GM12878 (cell line): ENCODE measurements at regions not wholly inside any gene's neighbourhood (a gene's known extent, or its start where the extent isn't known, plus 50 kb on each side); places are given as distances from the start of the nearest gene placed in this dataset.

Source experiments
- ATAC-seq: fragments of 200-7000 bp; cut with Tn5 transposase; 3 replicates; pipeline ENCODE4 v1.9.1; 2020; ENCODE audit warnings: mild to moderate bottlenecking, moderate library complexity
- BruUV-seq: library from RNA; stranded (reverse); fragments of 400-500 nt; replicated peaks from 2 replicates; lab custom pipeline; 2021; lab: Mats Ljungman, UMichigan
- CTCF ChIA-PET: fragments of 300-600 bp; sonication (Branson Sonifier 250); formaldehyde crosslinking; extraction: SDS; loops from one replicate; lab custom pipeline; 2021; ENCODE audit warnings: inconsistent platforms; lab: Yijun Ruan, JAX
- POLR2A ChIA-PET: fragments of 350-600 bp; formaldehyde crosslinking; extraction: SDS; loops from one replicate; lab custom pipeline; 2021; ENCODE audit warnings: inconsistent platforms; lab: Charles Lee
- RAD21 ChIA-PET: fragments of 300-600 bp; sonication (Branson Sonifier 250); formaldehyde crosslinking; loops from one replicate; lab custom pipeline; 2023; ENCODE audit warnings: antibody characterized with exemption; ENCODE audit not compliant: unreplicated experiment; lab: Charles Lee
- SMC1A ChIA-PET: fragments of 300-600 bp; sonication (Branson Sonifier 250); formaldehyde crosslinking; loops from one replicate; lab custom pipeline; 2023; ENCODE audit not compliant: unreplicated experiment, uncharacterized antibody; lab: Charles Lee
- DNase-seq: peaks from one replicate; pipeline ENCODE4 v3.0.0-alpha.2; 2011; ENCODE audit warnings: low read depth, low spot score
- FAIRE-seq: peaks from 3 replicates; lab custom pipeline; 2011; peaks lifted over from hg19 to GRCh38; lab: Jason Lieb, UNC
- H2AFZ ChIP-seq: 2 replicates; pipeline ENCODE4 v1.6.0; 2011; ENCODE audit warnings: low read depth, low read length, control low read depth; ENCODE audit not compliant: control insufficient read depth
- H3K27ac ChIP-seq: 2 replicates; pipeline ENCODE4 v1.5.1; 2011; ENCODE audit warnings: control low read depth; ENCODE audit not compliant: control insufficient read depth, insufficient read depth
- H3K27me3 ChIP-seq, 2 experiments: replicated peaks in 1 of 2; 2 replicates each; pipeline versions ENCODE4 v1.6.0 to v1.6.1; 2011; ENCODE audit warnings: low read length in 1 of 2; ENCODE audit not compliant: control insufficient read depth in 2 of 2, insufficient read depth in 2 of 2
- H3K36me3 ChIP-seq, 2 experiments: 2 replicates each; pipeline ENCODE4 v1.5.1; 2011; ENCODE audit warnings: low read length in 1 of 2; ENCODE audit not compliant: control insufficient read depth in 2 of 2, insufficient read depth in 2 of 2
- H3K4me1 ChIP-seq: 2 replicates; pipeline ENCODE4 v1.6.1; 2011; ENCODE audit warnings: mild to moderate bottlenecking, low read length, moderate library complexity, mixed read lengths; ENCODE audit not compliant: control insufficient read depth, insufficient read depth
- H3K4me2 ChIP-seq: 2 replicates; pipeline ENCODE4 v1.6.0; 2011; ENCODE audit warnings: control low read depth; ENCODE audit not compliant: control insufficient read depth, insufficient read depth
- H3K4me3 ChIP-seq: fragments of 200-600 bp; sonication (generic); 2 replicates; pipeline ENCODE4 v1.5.1; 2016
- H3K79me2 ChIP-seq: 2 replicates; pipeline ENCODE4 v1.6.0; 2011; ENCODE audit warnings: low read length; ENCODE audit not compliant: control insufficient read depth, insufficient read depth
- H3K9ac ChIP-seq: 2 replicates; pipeline ENCODE4 v1.8.0; 2011; ENCODE audit warnings: low read length, control low read depth, mixed read lengths; ENCODE audit not compliant: control insufficient read depth, insufficient read depth
- H3K9me3 ChIP-seq: replicated peaks from 3 replicates; pipeline ENCODE4 v1.5.1; 2011; ENCODE audit warnings: mild to moderate bottlenecking, low read length; ENCODE audit not compliant: control insufficient read depth, insufficient read depth
- H4K20me1 ChIP-seq: 2 replicates; pipeline ENCODE4 v1.6.0; 2011; ENCODE audit not compliant: control insufficient read depth, insufficient read depth
- BACH1 ChIP-seq: fragments of 450-650 bp; IDR thresholded peaks from 2 replicates; pipeline ENCODE4 v1.6.1; 2017; ENCODE audit warnings: mild to moderate bottlenecking, borderline replicate concordance
- BMI1 ChIP-seq: fragments of 450-650 bp; IDR thresholded peaks from 2 replicates; pipeline ENCODE4 v1.6.1; 2016; ENCODE audit warnings: mild to moderate bottlenecking, moderate library complexity, borderline replicate concordance
- MYB ChIP-seq: fragments of 150-350 bp; IDR thresholded peaks from 2 replicates; pipeline ENCODE4 v1.6.1; 2014; ENCODE audit warnings: mild to moderate bottlenecking, low read depth, low read length, borderline replicate concordance
- PAX8 ChIP-seq: fragments of 450-650 bp; IDR thresholded peaks from 2 replicates; pipeline ENCODE4 v1.6.1; 2017; ENCODE audit warnings: mild to moderate bottlenecking, moderate library complexity
- PML ChIP-seq: IDR thresholded peaks from 2 replicates; pipeline ENCODE4 v1.6.1; 2012; ENCODE audit warnings: low read length, inconsistent platforms
- POLR2AphosphoS2 ChIP-seq: IDR thresholded peaks from 2 replicates; pipeline ENCODE4 v1.6.1; 2011; ENCODE audit warnings: low read depth, mild to moderate bottlenecking, low read length, improper control_type of control experiment, moderate library complexity
- RFX5 ChIP-seq: IDR thresholded peaks from 2 replicates; pipeline ENCODE4 v1.6.1; 2011; ENCODE audit warnings: low read depth, low read length, improper control_type of control experiment
- ZNF207 ChIP-seq: fragments of 450-650 bp; IDR thresholded peaks from 2 replicates; pipeline ENCODE4 v1.6.1; 2014; ENCODE audit warnings: antibody characterized with exemption, mild to moderate bottlenecking, borderline replicate concordance
- WGBS: methylation state at CpG from one replicate; pipeline ENCODE4 v1.1.6; 2016; ENCODE audit warnings: low lambda C conversion rate; ENCODE audit not compliant: insufficient replicate concordance, insufficient coverage; ENCODE audit errors: missing lambda C conversion rate; 5-methylcytosine and 5-hydroxymethylcytosine counted together
- in situ Hi-C: fragments of 300-500 bp; cut with MboI; formaldehyde crosslinking; loops from 9 replicates; pipeline ENCODE4 v1.14.3; 2018; ENCODE audit warnings: mixed read lengths
- intact Hi-C: fragments of 100-400 bp; cut with micrococcal nuclease; formaldehyde crosslinking; loops from one replicate; pipeline ENCODE4 v1.14.2; 2022; ENCODE audit not compliant: unreplicated experiment
- TF ChIP-seq, protein P1 (sequence below): fragments of 150-350 bp; IDR thresholded peaks from 2 replicates; pipeline ENCODE4 v1.6.1; 2016; ENCODE audit warnings: low read depth, low read length
- TF ChIP-seq, protein P2 (sequence below): fragments of 450-650 bp; IDR thresholded peaks from 2 replicates; pipeline ENCODE4 v1.6.1; 2017; ENCODE audit warnings: mild to moderate bottlenecking, low read depth, inconsistent platforms; ENCODE audit not compliant: poor library complexity, severe bottlenecking
- TF ChIP-seq, protein P3 (sequence below): fragments of 450-650 bp; formaldehyde crosslinking; IDR thresholded peaks from 2 replicates; pipeline ENCODE4 v1.4.0; 2020; ENCODE audit warnings: mild to moderate bottlenecking, moderate library complexity
- TF ChIP-seq, protein P4 (sequence below): fragments of 450-650 bp; IDR thresholded peaks from 2 replicates; pipeline ENCODE4 v1.6.1; 2017; ENCODE audit warnings: borderline replicate concordance

DNA sequence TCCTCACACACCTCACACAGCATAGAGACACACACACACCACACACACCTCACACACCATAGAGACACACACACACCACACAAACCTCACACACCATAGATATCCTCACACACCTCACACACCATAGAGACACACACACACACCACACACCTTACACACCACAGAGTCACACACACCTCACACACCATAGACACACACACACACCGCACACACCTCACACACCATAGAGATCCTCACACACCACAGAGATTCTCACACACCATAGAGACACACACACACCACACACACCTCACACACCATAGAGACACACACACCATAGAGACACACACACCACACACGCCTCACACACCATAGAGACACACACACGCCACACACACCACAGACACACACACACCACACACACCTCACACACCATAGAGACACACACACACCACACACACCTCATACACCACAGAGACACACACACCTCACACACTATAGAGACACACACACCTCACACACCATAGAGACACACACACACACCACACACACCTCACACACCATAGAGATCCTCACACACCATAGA lies 270.6 kb downstream of the CYRIA start:
- Histone ChIP-seq H3K27ac (no peak overlapping the region), H3K36me3 (no peaks in the 10 kb centered on the region), H4K20me1 (no peaks in the 10 kb centered on the region), H3K4me2 (no peak overlapping the region), H3K4me3 (no peak overlapping the region), H2AFZ (no peak overlapping the region), H3K9me3 (no peaks in the 10 kb centered on the region), H3K9ac (no peak overlapping the region), H3K27me3 (no peaks in the 10 kb centered on the region), H3K79me2 (no peaks in the 10 kb centered on the region), H3K4me1 (no peaks in the 10 kb centered on the region)
- WGBS, result 33% methylated on average over 3 of the region's 3 CpGs
- FAIRE-seq (no peak), ATAC-seq (no peak), DNase-seq (no peak)
- intact Hi-C loops (no loop called here), in situ Hi-C loops (no loop called here)
- CTCF ChIA-PET, result no interaction called here
- RAD21 ChIA-PET, result no interaction called here
- SMC1A ChIA-PET, result no interaction called here
- BruUV-seq, result no TSS peak
- POLR2A ChIA-PET, result no interaction called here
- TF ChIP-seq ZNF207, result no peak
- no peak for TF ChIP-seq RFX5
- TF ChIP-seq, protein P1, sequence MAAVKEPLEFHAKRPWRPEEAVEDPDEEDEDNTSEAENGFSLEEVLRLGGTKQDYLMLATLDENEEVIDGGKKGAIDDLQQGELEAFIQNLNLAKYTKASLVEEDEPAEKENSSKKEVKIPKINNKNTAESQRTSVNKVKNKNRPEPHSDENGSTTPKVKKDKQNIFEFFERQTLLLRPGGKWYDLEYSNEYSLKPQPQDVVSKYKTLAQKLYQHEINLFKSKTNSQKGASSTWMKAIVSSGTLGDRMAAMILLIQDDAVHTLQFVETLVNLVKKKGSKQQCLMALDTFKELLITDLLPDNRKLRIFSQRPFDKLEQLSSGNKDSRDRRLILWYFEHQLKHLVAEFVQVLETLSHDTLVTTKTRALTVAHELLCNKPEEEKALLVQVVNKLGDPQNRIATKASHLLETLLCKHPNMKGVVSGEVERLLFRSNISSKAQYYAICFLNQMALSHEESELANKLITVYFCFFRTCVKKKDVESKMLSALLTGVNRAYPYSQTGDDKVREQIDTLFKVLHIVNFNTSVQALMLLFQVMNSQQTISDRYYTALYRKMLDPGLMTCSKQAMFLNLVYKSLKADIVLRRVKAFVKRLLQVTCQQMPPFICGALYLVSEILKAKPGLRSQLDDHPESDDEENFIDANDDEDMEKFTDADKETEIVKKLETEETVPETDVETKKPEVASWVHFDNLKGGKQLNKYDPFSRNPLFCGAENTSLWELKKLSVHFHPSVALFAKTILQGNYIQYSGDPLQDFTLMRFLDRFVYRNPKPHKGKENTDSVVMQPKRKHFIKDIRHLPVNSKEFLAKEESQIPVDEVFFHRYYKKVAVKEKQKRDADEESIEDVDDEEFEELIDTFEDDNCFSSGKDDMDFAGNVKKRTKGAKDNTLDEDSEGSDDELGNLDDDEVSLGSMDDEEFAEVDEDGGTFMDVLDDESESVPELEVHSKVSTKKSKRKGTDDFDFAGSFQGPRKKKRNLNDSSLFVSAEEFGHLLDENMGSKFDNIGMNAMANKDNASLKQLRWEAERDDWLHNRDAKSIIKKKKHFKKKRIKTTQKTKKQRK, result no peak
- TF ChIP-seq, protein P2, sequence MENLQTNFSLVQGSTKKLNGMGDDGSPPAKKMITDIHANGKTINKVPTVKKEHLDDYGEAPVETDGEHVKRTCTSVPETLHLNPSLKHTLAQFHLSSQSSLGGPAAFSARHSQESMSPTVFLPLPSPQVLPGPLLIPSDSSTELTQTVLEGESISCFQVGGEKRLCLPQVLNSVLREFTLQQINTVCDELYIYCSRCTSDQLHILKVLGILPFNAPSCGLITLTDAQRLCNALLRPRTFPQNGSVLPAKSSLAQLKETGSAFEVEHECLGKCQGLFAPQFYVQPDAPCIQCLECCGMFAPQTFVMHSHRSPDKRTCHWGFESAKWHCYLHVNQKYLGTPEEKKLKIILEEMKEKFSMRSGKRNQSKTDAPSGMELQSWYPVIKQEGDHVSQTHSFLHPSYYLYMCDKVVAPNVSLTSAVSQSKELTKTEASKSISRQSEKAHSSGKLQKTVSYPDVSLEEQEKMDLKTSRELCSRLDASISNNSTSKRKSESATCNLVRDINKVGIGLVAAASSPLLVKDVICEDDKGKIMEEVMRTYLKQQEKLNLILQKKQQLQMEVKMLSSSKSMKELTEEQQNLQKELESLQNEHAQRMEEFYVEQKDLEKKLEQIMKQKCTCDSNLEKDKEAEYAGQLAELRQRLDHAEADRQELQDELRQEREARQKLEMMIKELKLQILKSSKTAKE, result no peak
- TF ChIP-seq, protein P3, sequence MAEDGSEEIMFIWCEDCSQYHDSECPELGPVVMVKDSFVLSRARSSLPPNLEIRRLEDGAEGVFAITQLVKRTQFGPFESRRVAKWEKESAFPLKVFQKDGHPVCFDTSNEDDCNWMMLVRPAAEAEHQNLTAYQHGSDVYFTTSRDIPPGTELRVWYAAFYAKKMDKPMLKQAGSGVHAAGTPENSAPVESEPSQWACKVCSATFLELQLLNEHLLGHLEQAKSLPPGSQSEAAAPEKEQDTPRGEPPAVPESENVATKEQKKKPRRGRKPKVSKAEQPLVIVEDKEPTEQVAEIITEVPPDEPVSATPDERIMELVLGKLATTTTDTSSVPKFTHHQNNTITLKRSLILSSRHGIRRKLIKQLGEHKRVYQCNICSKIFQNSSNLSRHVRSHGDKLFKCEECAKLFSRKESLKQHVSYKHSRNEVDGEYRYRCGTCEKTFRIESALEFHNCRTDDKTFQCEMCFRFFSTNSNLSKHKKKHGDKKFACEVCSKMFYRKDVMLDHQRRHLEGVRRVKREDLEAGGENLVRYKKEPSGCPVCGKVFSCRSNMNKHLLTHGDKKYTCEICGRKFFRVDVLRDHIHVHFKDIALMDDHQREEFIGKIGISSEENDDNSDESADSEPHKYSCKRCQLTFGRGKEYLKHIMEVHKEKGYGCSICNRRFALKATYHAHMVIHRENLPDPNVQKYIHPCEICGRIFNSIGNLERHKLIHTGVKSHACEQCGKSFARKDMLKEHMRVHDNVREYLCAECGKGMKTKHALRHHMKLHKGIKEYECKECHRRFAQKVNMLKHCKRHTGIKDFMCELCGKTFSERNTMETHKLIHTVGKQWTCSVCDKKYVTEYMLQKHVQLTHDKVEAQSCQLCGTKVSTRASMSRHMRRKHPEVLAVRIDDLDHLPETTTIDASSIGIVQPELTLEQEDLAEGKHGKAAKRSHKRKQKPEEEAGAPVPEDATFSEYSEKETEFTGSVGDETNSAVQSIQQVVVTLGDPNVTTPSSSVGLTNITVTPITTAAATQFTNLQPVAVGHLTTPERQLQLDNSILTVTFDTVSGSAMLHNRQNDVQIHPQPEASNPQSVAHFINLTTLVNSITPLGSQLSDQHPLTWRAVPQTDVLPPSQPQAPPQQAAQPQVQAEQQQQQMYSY, result no peak
- TF ChIP-seq, protein P4, sequence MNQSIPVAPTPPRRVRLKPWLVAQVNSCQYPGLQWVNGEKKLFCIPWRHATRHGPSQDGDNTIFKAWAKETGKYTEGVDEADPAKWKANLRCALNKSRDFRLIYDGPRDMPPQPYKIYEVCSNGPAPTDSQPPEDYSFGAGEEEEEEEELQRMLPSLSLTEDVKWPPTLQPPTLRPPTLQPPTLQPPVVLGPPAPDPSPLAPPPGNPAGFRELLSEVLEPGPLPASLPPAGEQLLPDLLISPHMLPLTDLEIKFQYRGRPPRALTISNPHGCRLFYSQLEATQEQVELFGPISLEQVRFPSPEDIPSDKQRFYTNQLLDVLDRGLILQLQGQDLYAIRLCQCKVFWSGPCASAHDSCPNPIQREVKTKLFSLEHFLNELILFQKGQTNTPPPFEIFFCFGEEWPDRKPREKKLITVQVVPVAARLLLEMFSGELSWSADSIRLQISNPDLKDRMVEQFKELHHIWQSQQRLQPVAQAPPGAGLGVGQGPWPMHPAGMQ, result no peak
- TF ChIP-seq BMI1, result no peak
- no peak for TF ChIP-seq MYB
- no peak for TF ChIP-seq PAX8
- no peak for TF ChIP-seq POLR2AphosphoS2
- no peak for TF ChIP-seq BACH1
- TF ChIP-seq PML, result no peak
